DND-41 (cell line): ENCODE measurements at regions not wholly inside any gene's neighbourhood (a gene's known extent, or its start where the extent isn't known, plus 50 kb on each side); places are given as distances from the start of the nearest gene placed in this dataset.

Experiments
- ATAC-seq: fragments of 200-7000 bp; cut with Tn5 transposase; 3 replicates; pipeline ENCODE4 v1.9.1; 2021; ENCODE audit warnings: low read depth; ENCODE audit not compliant: insufficient read depth
- DNase-seq: peaks from one replicate; pipeline ENCODE4 v3.0.0-alpha.2; 2020
- H2AFZ ChIP-seq: 2 replicates; pipeline ENCODE4 v1.6.0; 2012; ENCODE audit warnings: low read depth, low read length
- H3K27ac ChIP-seq: 2 replicates; pipeline ENCODE4 v1.5.1; 2012; ENCODE audit warnings: low read length, inconsistent platforms
- H3K27me3 ChIP-seq: fragments of 200-600 bp; sonication (generic); 2 replicates; pipeline ENCODE4 v1.6.0; 2012; ENCODE audit warnings: low read length, mild to moderate bottlenecking, inconsistent platforms; ENCODE audit not compliant: insufficient read depth, poor library complexity
- H3K36me3 ChIP-seq: 2 replicates; pipeline ENCODE4 v1.5.1; 2012; ENCODE audit warnings: low read length, inconsistent platforms; ENCODE audit not compliant: insufficient read depth
- H3K4me1 ChIP-seq: 2 replicates; pipeline ENCODE4 v1.5.1; 2012; ENCODE audit warnings: mild to moderate bottlenecking, low read length; ENCODE audit not compliant: insufficient read depth
- H3K4me2 ChIP-seq: 2 replicates; pipeline ENCODE4 v1.6.0; 2012; ENCODE audit warnings: mild to moderate bottlenecking, moderate library complexity, low read length, inconsistent platforms; ENCODE audit not compliant: insufficient read depth
- H3K4me3 ChIP-seq, 2 experiments: fragments of 200-600 bp in 1 of 2; shearing (Covaris generic) in 1 of 2; 2 replicates each; pipeline ENCODE4 v1.5.1; 2012 to 2016; ENCODE audit warnings: inconsistent platforms in 2 of 2, low read length in 2 of 2, mild to moderate bottlenecking in 2 of 2, low read depth in 1 of 2, moderate library complexity in 1 of 2
- H3K79me2 ChIP-seq: 2 replicates; pipeline ENCODE4 v1.6.0; 2012; ENCODE audit warnings: low read length, inconsistent platforms; ENCODE audit not compliant: insufficient read depth
- H3K9ac ChIP-seq: 2 replicates; pipeline ENCODE4 v1.6.0; 2012; ENCODE audit warnings: low read depth, mild to moderate bottlenecking, inconsistent platforms, low read length, moderate library complexity
- H3K9me3 ChIP-seq: 2 replicates; pipeline ENCODE4 v1.5.1; 2012; ENCODE audit warnings: low read length, moderate library complexity, mild to moderate bottlenecking, inconsistent platforms; ENCODE audit not compliant: insufficient read depth, severe bottlenecking
- H4K20me1 ChIP-seq: 2 replicates; pipeline ENCODE4 v1.6.0; 2012; ENCODE audit warnings: low read length; ENCODE audit not compliant: insufficient read depth
- CTCF ChIP-seq: IDR thresholded peaks from 2 replicates; pipeline ENCODE4 v1.5.1; 2012; ENCODE audit warnings: borderline replicate concordance, low read length, moderate library complexity, mild to moderate bottlenecking; ENCODE audit not compliant: poor library complexity, severe bottlenecking; ENCODE audit errors: extremely low read depth
- EZH2 ChIP-seq: IDR thresholded peaks from 3 replicates; pipeline ENCODE4 v1.6.1; 2012; ENCODE audit warnings: borderline replicate concordance, low read depth, mild to moderate bottlenecking, moderate library complexity, low read length, inconsistent platforms; ENCODE audit not compliant: severe bottlenecking

- no peak for TF ChIP-seq CTCF
- no peak for TF ChIP-seq EZH2
- no peak for ATAC-seq
- H3K4me1 ChIP-seq = no peaks in the 10 kb centered on the region
Measured at GRCh38 chr5:123717139-123717538, 205.2 kb downstream of the CSNK1G3 start.

GRCh38 chr5:123710031-123710430 lies 198.1 kb downstream of the CSNK1G3 start:
- Histone ChIP-seq H3K9ac (no peak overlapping the region), H3K4me3 (no peak overlapping the region), H4K20me1 (no peaks in the 10 kb centered on the region), H3K27ac (no peak overlapping the region), H3K36me3 (no peaks in the 10 kb centered on the region), H2AFZ (no peak overlapping the region), H3K9me3 (no peaks in the 10 kb centered on the region), H3K27me3 (no peaks in the 10 kb centered on the region), H3K79me2 (no peaks in the 10 kb centered on the region), H3K4me2 (no peak overlapping the region), H3K4me1 (0 out of 2 replicates have a peak, but pooled peaks cover 3% of the 10 kb centered on the region)
- no peak for ATAC-seq
- DNase-seq = no peak
- TF ChIP-seq EZH2 (no peak), CTCF (no peak)

More at GRCh38 chr5:123717139-123717538, 205.2 kb downstream of the CSNK1G3 start:
- Histone ChIP-seq H3K4me3 (no peak overlapping the region), H3K9ac (no peak overlapping the region), H3K4me2 (no peak overlapping the region), H3K27ac (no peak overlapping the region), H3K9me3 (no peaks in the 10 kb centered on the region), H3K27me3 (no peaks in the 10 kb centered on the region), H4K20me1 (no peaks in the 10 kb centered on the region), H3K36me3 (no peaks in the 10 kb centered on the region), H3K79me2 (no peaks in the 10 kb centered on the region), H2AFZ (no peak overlapping the region)
- DNase-seq = no peak

GRCh38 chr5:123709422-123709821 lies 197.4 kb downstream of the CSNK1G3 start:
- ATAC-seq (no peak), DNase-seq (no peak)
- TF ChIP-seq CTCF (no peak), EZH2 (no peak)
- Histone ChIP-seq H3K9me3 (no peaks in the 10 kb centered on the region), H3K4me2 (no peak overlapping the region), H3K27ac (no peak overlapping the region), H4K20me1 (no peaks in the 10 kb centered on the region), H3K36me3 (no peaks in the 10 kb centered on the region), H3K4me3 (no peak overlapping the region), H3K27me3 (no peaks in the 10 kb centered on the region), H2AFZ (no peak overlapping the region), H3K79me2 (no peaks in the 10 kb centered on the region), H3K4me1 (0 out of 2 replicates have a peak, but pooled peaks cover 3% of the 10 kb centered on the region), H3K9ac (no peak overlapping the region)
